ENCODE measurements at regions not wholly inside any gene's neighbourhood (a gene's known extent, or its start where the extent isn't known, plus 50 kb on each side); places are given as distances from the start of the nearest gene placed in this dataset.

DNA sequence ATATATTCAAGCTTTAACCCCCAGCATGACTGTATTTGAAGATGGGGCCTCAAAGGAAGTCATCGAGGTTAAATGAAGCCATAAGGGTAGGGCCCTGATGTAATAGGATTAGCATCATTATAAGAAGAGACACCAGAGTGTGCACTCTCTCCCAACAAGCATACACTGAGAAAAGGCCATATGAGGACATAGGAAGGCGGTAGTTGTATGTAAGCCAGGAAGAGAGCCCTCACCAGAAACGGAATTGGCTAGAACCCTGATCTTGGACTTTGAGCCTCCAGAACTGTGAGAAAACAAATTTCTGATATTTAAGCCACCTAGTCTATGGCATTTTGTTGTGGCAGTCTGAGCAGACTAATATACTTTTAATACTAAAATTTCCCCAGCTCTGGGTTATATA lies 150.1 kb upstream of the STXBP5 start:
- DNase-seq (ENCODE audit: low spot score) (no peak), ATAC-seq (no peak)
- POLR2A ChIA-PET, result no interaction called here
- TF ChIP-seq FOXP1 (CRISPR knock-in tag; IDR thresholded peaks at IDR 0.05; ENCODE audit: borderline replicate concordance) (no peak), FOXK1 (CRISPR knock-in tag; IDR thresholded peaks at IDR 0.05) (no peak), ESRRA (CRISPR knock-in tag; IDR thresholded peaks at IDR 0.05; ENCODE audit: borderline replicate concordance) (no peak)
- peaks cover 7% of the 10 kb centered on the region for H3K9me3 Mint-ChIP-seq
- CTCF ChIA-PET, result no interaction called here
- H3K4me1 Mint-ChIP-seq, result peaks cover 39% of the 10 kb centered on the region
- H3K4me3 Mint-ChIP-seq, result no peak overlapping the region
- H3K27me3 Mint-ChIP-seq (ENCODE audit: low read depth), result peaks cover 2% of the 10 kb centered on the region; the same call in 1 of the 2 replicates
- H3K27ac Mint-ChIP-seq, result no peak overlapping the region
- H3K36me3 Mint-ChIP-seq, result no peaks in the 10 kb centered on the region

DNA sequence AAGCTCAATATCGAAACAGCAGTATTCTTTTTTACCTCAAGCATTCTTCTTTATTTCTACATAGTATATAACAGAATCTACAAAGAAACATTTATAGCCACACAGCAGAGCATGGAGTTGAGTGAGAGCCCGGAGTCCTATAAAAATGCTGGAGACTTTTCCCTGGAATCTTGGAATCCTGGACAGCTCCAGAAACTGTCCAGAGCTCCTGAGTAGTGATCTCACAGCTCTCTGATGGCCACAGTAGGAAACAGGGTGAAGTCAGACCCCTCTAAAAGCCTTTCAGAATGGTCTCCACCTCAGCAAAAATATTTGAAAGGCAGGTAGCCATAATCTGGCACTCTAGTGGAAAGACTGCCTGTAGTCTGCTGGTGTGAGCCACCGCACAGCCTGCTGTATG lies 149.3 kb upstream of the STXBP5 start:
- no peak for TF ChIP-seq FOXK1 (CRISPR knock-in tag; IDR thresholded peaks at IDR 0.05)
- H3K4me1 Mint-ChIP-seq, result peaks cover 39% of the 10 kb centered on the region
- no peak for ATAC-seq
- peaks cover 2% of the 10 kb centered on the region; the same call in 1 of the 2 replicates for H3K27me3 Mint-ChIP-seq (ENCODE audit: low read depth)
- ChIA-PET CTCF (no interaction called here), POLR2A (no interaction called here)
- no peak overlapping the region for H3K4me3 Mint-ChIP-seq
- no peak overlapping the region; the same call in 1 of the 2 replicates for H3K27ac Mint-ChIP-seq
- no peak for DNase-seq (ENCODE audit: low spot score)
- H3K36me3 Mint-ChIP-seq, result no peaks in the 10 kb centered on the region
- H3K9me3 Mint-ChIP-seq, result peaks cover under 1% of the 10 kb centered on the region

DNA sequence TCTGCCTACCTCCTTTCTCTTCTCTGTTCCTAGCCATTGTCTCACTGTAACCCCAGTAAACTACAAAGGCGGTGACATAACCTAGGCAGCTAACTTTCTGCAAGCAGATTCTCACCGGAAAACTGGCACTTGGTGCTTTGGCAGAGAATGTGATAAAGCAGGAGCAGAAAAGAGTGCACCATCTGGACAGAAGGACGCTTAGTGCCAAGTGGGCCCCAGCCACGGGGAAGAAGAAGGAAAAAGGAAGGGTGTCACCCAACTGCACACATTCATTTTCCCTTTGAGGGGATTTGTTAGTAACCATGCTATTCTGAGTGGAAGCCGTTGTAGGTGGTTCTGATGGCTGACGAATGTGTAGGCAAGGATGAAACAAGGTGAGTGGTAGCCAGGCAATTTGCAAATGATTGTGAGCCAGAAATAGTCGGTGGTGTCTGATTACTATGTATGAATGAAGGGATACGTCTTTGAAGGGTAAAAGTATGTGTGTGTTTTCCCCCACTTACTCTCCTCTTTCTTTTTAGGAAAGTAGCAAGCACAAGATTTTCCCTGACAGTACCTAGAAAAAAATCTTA lies 148.3 kb upstream of the STXBP5 start:
- H3K36me3 Mint-ChIP-seq, result no peaks in the 10 kb centered on the region
- no peaks in the 10 kb centered on the region; the same call in 1 of the 2 replicates for H3K9me3 Mint-ChIP-seq
- TF ChIP-seq, protein P1, sequence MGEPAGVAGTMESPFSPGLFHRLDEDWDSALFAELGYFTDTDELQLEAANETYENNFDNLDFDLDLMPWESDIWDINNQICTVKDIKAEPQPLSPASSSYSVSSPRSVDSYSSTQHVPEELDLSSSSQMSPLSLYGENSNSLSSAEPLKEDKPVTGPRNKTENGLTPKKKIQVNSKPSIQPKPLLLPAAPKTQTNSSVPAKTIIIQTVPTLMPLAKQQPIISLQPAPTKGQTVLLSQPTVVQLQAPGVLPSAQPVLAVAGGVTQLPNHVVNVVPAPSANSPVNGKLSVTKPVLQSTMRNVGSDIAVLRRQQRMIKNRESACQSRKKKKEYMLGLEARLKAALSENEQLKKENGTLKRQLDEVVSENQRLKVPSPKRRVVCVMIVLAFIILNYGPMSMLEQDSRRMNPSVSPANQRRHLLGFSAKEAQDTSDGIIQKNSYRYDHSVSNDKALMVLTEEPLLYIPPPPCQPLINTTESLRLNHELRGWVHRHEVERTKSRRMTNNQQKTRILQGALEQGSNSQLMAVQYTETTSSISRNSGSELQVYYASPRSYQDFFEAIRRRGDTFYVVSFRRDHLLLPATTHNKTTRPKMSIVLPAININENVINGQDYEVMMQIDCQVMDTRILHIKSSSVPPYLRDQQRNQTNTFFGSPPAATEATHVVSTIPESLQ (CRISPR knock-in tag; IDR thresholded peaks at IDR 0.05), result no peak
- TF ChIP-seq FOXK1 (CRISPR knock-in tag; IDR thresholded peaks at IDR 0.05) (no peak), SP1 (CRISPR knock-in tag; conservative IDR thresholded peaks at IDR 0.05) (no peak), RORB (CRISPR knock-in tag; IDR thresholded peaks at IDR 0.05) (no peak), FOXP1 (CRISPR knock-in tag; IDR thresholded peaks at IDR 0.05; ENCODE audit: borderline replicate concordance) (no peak), NR3C1 (CRISPR knock-in tag; conservative IDR thresholded peaks at IDR 0.05; ENCODE audit: low read depth) (no peak), ATF1 (CRISPR knock-in tag; IDR thresholded peaks at IDR 0.05) (no peak), TEAD1 (CRISPR knock-in tag; IDR thresholded peaks at IDR 0.05) (no peak), ZNF317 (CRISPR knock-in tag; IDR thresholded peaks at IDR 0.05; ENCODE audit: borderline replicate concordance, low read depth) (no peak)
- TF ChIP-seq, protein P2, sequence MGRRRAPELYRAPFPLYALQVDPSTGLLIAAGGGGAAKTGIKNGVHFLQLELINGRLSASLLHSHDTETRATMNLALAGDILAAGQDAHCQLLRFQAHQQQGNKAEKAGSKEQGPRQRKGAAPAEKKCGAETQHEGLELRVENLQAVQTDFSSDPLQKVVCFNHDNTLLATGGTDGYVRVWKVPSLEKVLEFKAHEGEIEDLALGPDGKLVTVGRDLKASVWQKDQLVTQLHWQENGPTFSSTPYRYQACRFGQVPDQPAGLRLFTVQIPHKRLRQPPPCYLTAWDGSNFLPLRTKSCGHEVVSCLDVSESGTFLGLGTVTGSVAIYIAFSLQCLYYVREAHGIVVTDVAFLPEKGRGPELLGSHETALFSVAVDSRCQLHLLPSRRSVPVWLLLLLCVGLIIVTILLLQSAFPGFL (CRISPR knock-in tag; IDR thresholded peaks at IDR 0.05; ENCODE audit: borderline replicate concordance), result no peak
- TF ChIP-seq, protein P3, sequence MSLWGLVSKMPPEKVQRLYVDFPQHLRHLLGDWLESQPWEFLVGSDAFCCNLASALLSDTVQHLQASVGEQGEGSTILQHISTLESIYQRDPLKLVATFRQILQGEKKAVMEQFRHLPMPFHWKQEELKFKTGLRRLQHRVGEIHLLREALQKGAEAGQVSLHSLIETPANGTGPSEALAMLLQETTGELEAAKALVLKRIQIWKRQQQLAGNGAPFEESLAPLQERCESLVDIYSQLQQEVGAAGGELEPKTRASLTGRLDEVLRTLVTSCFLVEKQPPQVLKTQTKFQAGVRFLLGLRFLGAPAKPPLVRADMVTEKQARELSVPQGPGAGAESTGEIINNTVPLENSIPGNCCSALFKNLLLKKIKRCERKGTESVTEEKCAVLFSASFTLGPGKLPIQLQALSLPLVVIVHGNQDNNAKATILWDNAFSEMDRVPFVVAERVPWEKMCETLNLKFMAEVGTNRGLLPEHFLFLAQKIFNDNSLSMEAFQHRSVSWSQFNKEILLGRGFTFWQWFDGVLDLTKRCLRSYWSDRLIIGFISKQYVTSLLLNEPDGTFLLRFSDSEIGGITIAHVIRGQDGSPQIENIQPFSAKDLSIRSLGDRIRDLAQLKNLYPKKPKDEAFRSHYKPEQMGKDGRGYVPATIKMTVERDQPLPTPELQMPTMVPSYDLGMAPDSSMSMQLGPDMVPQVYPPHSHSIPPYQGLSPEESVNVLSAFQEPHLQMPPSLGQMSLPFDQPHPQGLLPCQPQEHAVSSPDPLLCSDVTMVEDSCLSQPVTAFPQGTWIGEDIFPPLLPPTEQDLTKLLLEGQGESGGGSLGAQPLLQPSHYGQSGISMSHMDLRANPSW (CRISPR knock-in tag; conservative IDR thresholded peaks at IDR 0.05; ENCODE audit: low read depth), result no peak
- TF ChIP-seq, protein P4, sequence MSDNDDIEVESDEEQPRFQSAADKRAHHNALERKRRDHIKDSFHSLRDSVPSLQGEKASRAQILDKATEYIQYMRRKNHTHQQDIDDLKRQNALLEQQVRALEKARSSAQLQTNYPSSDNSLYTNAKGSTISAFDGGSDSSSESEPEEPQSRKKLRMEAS (CRISPR knock-in tag; IDR thresholded peaks at IDR 0.05), result no peak
- TF ChIP-seq, protein P5, sequence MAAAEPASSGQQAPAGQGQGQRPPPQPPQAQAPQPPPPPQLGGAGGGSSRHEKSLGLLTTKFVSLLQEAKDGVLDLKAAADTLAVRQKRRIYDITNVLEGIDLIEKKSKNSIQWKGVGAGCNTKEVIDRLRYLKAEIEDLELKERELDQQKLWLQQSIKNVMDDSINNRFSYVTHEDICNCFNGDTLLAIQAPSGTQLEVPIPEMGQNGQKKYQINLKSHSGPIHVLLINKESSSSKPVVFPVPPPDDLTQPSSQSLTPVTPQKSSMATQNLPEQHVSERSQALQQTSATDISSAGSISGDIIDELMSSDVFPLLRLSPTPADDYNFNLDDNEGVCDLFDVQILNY (CRISPR knock-in tag; IDR thresholded peaks at IDR 0.05), result no peak
- TF ChIP-seq, protein P6, sequence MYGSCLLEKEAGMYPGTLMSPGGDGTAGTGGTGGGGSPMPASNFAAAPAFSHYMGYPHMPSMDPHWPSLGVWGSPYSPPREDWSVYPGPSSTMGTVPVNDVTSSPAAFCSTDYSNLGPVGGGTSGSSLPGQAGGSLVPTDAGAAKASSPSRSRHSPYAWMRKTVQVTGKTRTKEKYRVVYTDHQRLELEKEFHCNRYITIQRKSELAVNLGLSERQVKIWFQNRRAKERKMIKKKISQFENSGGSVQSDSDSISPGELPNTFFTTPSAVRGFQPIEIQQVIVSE (CRISPR knock-in tag; IDR thresholded peaks at IDR 0.05; ENCODE audit: borderline replicate concordance), result no peak
- H3K27me3 Mint-ChIP-seq (ENCODE audit: low read depth), result peaks cover 2% of the 10 kb centered on the region; the same call in 1 of the 2 replicates
- CTCF ChIA-PET, result no interaction called here
- no peak for DNase-seq (ENCODE audit: low spot score)
- peaks cover 41% of the 10 kb centered on the region for H3K4me1 Mint-ChIP-seq
- H3K4me3 Mint-ChIP-seq, result no peak overlapping the region
- no peak overlapping the region for H3K27ac Mint-ChIP-seq
- no peak for ATAC-seq
- POLR2A ChIA-PET, result no interaction called here

All from WTC11 (cell line).